H1 (cell line): ENCODE measurements at regions not wholly inside any gene's neighbourhood (a gene's known extent, or its start where the extent isn't known, plus 50 kb on each side); places are given as distances from the start of the nearest gene placed in this dataset.

Source experiments
- CTCF ChIA-PET: fragments of 300-600 bp; sonication (Branson Sonifier 250); formaldehyde crosslinking; loops from one replicate; lab custom pipeline; 2021; ENCODE audit not compliant: partially characterized antibody; lab: Charles Lee
- POLR2A ChIA-PET: fragments of 300-600 bp; sonication (Branson Sonifier 250); formaldehyde crosslinking; loops from one replicate; lab custom pipeline; 2021; ENCODE audit warnings: inconsistent platforms; ENCODE audit not compliant: partially characterized antibody; lab: Charles Lee
- DNase-seq, 2 experiments: peaks; one replicate each; pipeline versions ENCODE4 v3.0.0 to v3.0.0-alpha.2; 2010 to 2022; ENCODE audit warnings: low spot score in 2 of 2, low read depth in 1 of 2, mixed read lengths in 1 of 2
- FAIRE-seq: peaks from 2 replicates; lab custom pipeline; 2011; peaks lifted over from hg19 to GRCh38; lab: Jason Lieb, UNC
- H2AFZ ChIP-seq: 2 replicates; pipeline ENCODE4 v1.8.1; 2012; ENCODE audit warnings: low read length, inconsistent platforms
- H2AK5ac ChIP-seq: 2 replicates; pipeline ENCODE4 v1.6.1; 2013; ENCODE audit warnings: low read depth, low read length
- H2BK120ac ChIP-seq: replicated peaks from 2 replicates; pipeline ENCODE3; 2013; ENCODE audit warnings: low read depth, low read length, inconsistent platforms
- H2BK12ac ChIP-seq: 2 replicates; pipeline ENCODE4 v1.6.1; 2013; ENCODE audit warnings: low read depth, low read length
- H2BK15ac ChIP-seq: 2 replicates; pipeline ENCODE4 v1.6.1; 2013; ENCODE audit warnings: low read length
- H2BK20ac ChIP-seq: 2 replicates; pipeline ENCODE4 v1.6.1; 2013; ENCODE audit warnings: low read length
- H2BK5ac ChIP-seq: 2 replicates; pipeline ENCODE4 v1.6.1; 2013; ENCODE audit warnings: low read depth, low read length
- H3K14ac ChIP-seq: 2 replicates; pipeline ENCODE4 v1.6.1; 2013; ENCODE audit warnings: inconsistent platforms; ENCODE audit not compliant: insufficient read length
- H3K18ac ChIP-seq: 2 replicates; pipeline ENCODE4 v1.6.1; 2013; ENCODE audit warnings: low read length; ENCODE audit errors: extremely low read depth
- H3K23ac ChIP-seq: 2 replicates; pipeline ENCODE4 v1.6.1; 2013; ENCODE audit warnings: inconsistent platforms; ENCODE audit not compliant: insufficient read length
- H3K23me2 ChIP-seq: 2 replicates; pipeline ENCODE4 v1.6.1; 2013; ENCODE audit warnings: low read depth, low read length
- H3K27ac ChIP-seq: 2 replicates; pipeline ENCODE4 v1.6.1; 2011; ENCODE audit warnings: low read depth, low read length, inconsistent platforms
- H3K27me3 ChIP-seq, 4 experiments: replicated peaks in 1 of 4; 1 replicate in 1 of 4; 2 replicates in 3 of 4; pipeline versions ENCODE4 v1.6.1 to v1.8.1; 2011 to 2013; ENCODE audit warnings: low read length in 3 of 4, mild to moderate bottlenecking in 3 of 4, inconsistent platforms in 2 of 4, mixed read lengths in 2 of 4, moderate library complexity in 1 of 4; ENCODE audit not compliant: control insufficient read depth in 3 of 4, insufficient read depth in 3 of 4; ENCODE audit errors: extremely low read depth in 1 of 4
- H3K36me3 ChIP-seq, 4 experiments: 2 replicates each; pipeline versions ENCODE4 v1.6.1 to v1.8.1; 2011 to 2013; ENCODE audit warnings: mild to moderate bottlenecking in 4 of 4, low read length in 3 of 4, moderate library complexity in 2 of 4, control low read depth in 1 of 4, inconsistent platforms in 1 of 4; ENCODE audit not compliant: insufficient read depth in 4 of 4, control insufficient read depth in 2 of 4
- H3K4ac ChIP-seq: replicated peaks from 2 replicates; pipeline ENCODE3; 2013; ENCODE audit warnings: low read length, low read depth, mixed read lengths, inconsistent platforms; ENCODE audit not compliant: insufficient read length
- H3K4me1 ChIP-seq, 4 experiments: replicated peaks in 1 of 4; 1 replicate in 1 of 4; 2 replicates in 3 of 4; pipeline versions ENCODE4 v1.6.1 to v1.8.1; 2011 to 2013; ENCODE audit warnings: low read length in 3 of 4, inconsistent platforms in 2 of 4, mixed read lengths in 1 of 4; ENCODE audit not compliant: insufficient read depth in 4 of 4, control insufficient read depth in 3 of 4
- H3K4me2 ChIP-seq, 2 experiments: 2 replicates each; pipeline versions ENCODE4 v1.6.1 to v1.8.1; 2011 to 2013; ENCODE audit warnings: low read depth in 2 of 2, low read length in 2 of 2, control low read depth in 1 of 2, inconsistent platforms in 1 of 2, mild to moderate bottlenecking in 1 of 2; ENCODE audit not compliant: insufficient read depth in 1 of 2
- H3K4me3 ChIP-seq, 4 experiments: fragments of 200-600, 300-600 bp in 1 of 4; sonication (generic), shearing (Covaris generic), sonication (Bioruptor Twin) in 1 of 4; 2 replicates each; pipeline versions ENCODE4 v1.5.1 to v1.8.1; 2011 to 2016; ENCODE audit warnings: low read length in 4 of 4, low read depth in 3 of 4, control low read depth in 2 of 4, inconsistent platforms in 2 of 4, mild to moderate bottlenecking in 2 of 4, mixed read lengths in 1 of 4, moderate library complexity in 1 of 4; ENCODE audit not compliant: insufficient read depth in 2 of 4; ENCODE audit errors: extremely low read depth in 1 of 4
- H3K56ac ChIP-seq: replicated peaks from 2 replicates; pipeline ENCODE3; 2013; ENCODE audit warnings: low read depth, mild to moderate bottlenecking, mixed read lengths, low read length, inconsistent platforms; ENCODE audit not compliant: insufficient read length
- H3K79me1 ChIP-seq: 2 replicates; pipeline ENCODE4 v1.6.1; 2013; ENCODE audit warnings: low read depth, low read length, control low read depth
- H3K79me2 ChIP-seq, 2 experiments: 2 replicates each; pipeline versions ENCODE4 v1.6.1 to v1.8.1; 2012 to 2013; ENCODE audit warnings: low read length in 2 of 2, mild to moderate bottlenecking in 2 of 2, inconsistent platforms in 1 of 2; ENCODE audit not compliant: insufficient read depth in 2 of 2, control insufficient read depth in 1 of 2
- H3K9ac ChIP-seq, 4 experiments: replicated peaks in 1 of 4; 1 replicate in 1 of 4; 2 replicates in 3 of 4; pipeline versions ENCODE4 v1.6.1 to v1.8.1; 2011 to 2013; ENCODE audit warnings: low read depth in 3 of 4, low read length in 3 of 4, control low read depth in 2 of 4, mild to moderate bottlenecking in 2 of 4, moderate library complexity in 2 of 4, inconsistent platforms in 1 of 4; ENCODE audit errors: extremely low read depth in 1 of 4
- H3K9me3 ChIP-seq, 2 experiments: 2 replicates each; pipeline versions ENCODE4 v1.6.1 to v1.8.1; 2012 to 2013; ENCODE audit warnings: mild to moderate bottlenecking in 2 of 2, moderate library complexity in 2 of 2, control low read depth in 1 of 2, inconsistent platforms in 1 of 2, low read depth in 1 of 2, low read length in 1 of 2, mixed read lengths in 1 of 2; ENCODE audit not compliant: insufficient read depth in 2 of 2
- H4K20me1 ChIP-seq, 2 experiments: replicated peaks in 1 of 2; 2 replicates each; pipeline versions ENCODE3 to v1.8.1; 2011 to 2013; ENCODE audit warnings: inconsistent platforms in 2 of 2, low read length in 2 of 2, mild to moderate bottlenecking in 1 of 2; ENCODE audit not compliant: insufficient read depth in 2 of 2, control insufficient read depth in 1 of 2
- H4K5ac ChIP-seq: 2 replicates; pipeline ENCODE4 v1.6.1; 2013; ENCODE audit warnings: low read length, low read depth, mixed read lengths, inconsistent platforms; ENCODE audit not compliant: insufficient read length
- H4K8ac ChIP-seq: 2 replicates; pipeline ENCODE4 v1.8.0; 2013; ENCODE audit warnings: mild to moderate bottlenecking, moderate library complexity, low read length, inconsistent platforms; ENCODE audit not compliant: insufficient read depth; ENCODE audit errors: extremely low read depth
- H4K91ac ChIP-seq: replicated peaks from 2 replicates; pipeline ENCODE3; 2013; ENCODE audit warnings: low read length, mixed read lengths, inconsistent platforms; ENCODE audit not compliant: insufficient read length
- ASH2L ChIP-seq: fragments of 200-600, 300-600 bp; sonication (generic); IDR thresholded peaks from one replicate; pipeline ENCODE4 v1.7.1; 2017; ENCODE audit warnings: low read length
- MAFK ChIP-seq: IDR thresholded peaks from 2 replicates; pipeline ENCODE4 v1.6.1; 2012; ENCODE audit warnings: low read depth, mild to moderate bottlenecking, improper control_type of control experiment, low read length
- YY1 ChIP-seq: IDR thresholded peaks from 2 replicates; pipeline ENCODE4 v1.6.1; 2011; ENCODE audit warnings: low read depth, mild to moderate bottlenecking, low read length
- WGBS, 2 experiments: shearing (Covaris generic) in 1 of 2; methylation state at CpG; one replicate each; pipeline versions ENCODE4 v1.1.6 to v1.1.7; 2013 to 2015; ENCODE audit warnings: low lambda C conversion rate in 2 of 2, mixed read lengths in 2 of 2, inconsistent platforms in 1 of 2, low coverage in 1 of 2, missing lambda C conversion rate in 1 of 2; ENCODE audit not compliant: insufficient replicate concordance in 2 of 2, insufficient coverage in 1 of 2, insufficient read length in 1 of 2; ENCODE audit errors: extremely low coverage in 1 of 2, missing lambda C conversion rate in 1 of 2; 5-methylcytosine and 5-hydroxymethylcytosine counted together

DNA sequence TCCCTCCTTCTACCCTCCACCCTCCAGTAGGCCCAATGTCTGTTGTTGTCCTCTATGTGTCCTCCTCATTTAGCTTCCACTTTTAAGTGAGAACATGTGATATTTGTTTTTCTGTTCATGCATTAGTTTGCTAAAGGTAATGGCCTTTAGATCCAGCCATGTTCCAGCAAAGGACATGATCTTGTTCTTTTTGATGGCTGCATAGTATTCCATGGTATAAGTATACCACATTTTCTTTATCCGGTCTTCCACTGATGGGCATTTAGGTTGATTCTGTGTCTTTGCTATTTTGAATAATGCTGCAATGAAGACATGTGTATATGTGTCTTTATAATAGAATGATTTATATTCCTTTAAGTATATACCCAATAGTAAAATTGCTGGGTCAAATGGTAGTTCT, 232.5 kb upstream of the PRR16 start:
- Histone ChIP-seq H3K79me1 (no peaks in the 10 kb centered on the region), H3K23ac (no peak overlapping the region), H4K8ac (no peak overlapping the region), H2BK12ac (no peak overlapping the region), H2BK120ac (no peak overlapping the region), H4K20me1 (no peaks in the 10 kb centered on the region), H4K5ac (no peak overlapping the region), H3K18ac (no peak overlapping the region), H3K4me2 (no peak overlapping the region), H4K91ac (no peak overlapping the region), H3K4me1 (no peaks in the 10 kb centered on the region), H3K27me3 (no peaks in the 10 kb centered on the region), H3K36me3 (no peaks in the 10 kb centered on the region), H3K4ac (no peak overlapping the region), H3K23me2 (no peaks in the 10 kb centered on the region), H3K4me3 (no peak overlapping the region), H2BK20ac (no peak overlapping the region), H2AK5ac (no peak overlapping the region), H3K9me3 (no peaks in the 10 kb centered on the region), H3K9ac (no peak overlapping the region), H2AFZ (no peak overlapping the region), H3K56ac (no peak overlapping the region), H2BK15ac (no peak overlapping the region), H3K27ac (no peak overlapping the region), H3K14ac (no peak overlapping the region), H2BK5ac (no peak overlapping the region), H3K79me2 (no peaks in the 10 kb centered on the region)
- WGBS, 2 experiments: 86% methylated on average over 1 of the region's 1 CpG; no CpG with 5 or more reads in 1 of the 2 experiments
- POLR2A ChIA-PET: no interaction called here
- FAIRE-seq (no peak), DNase-seq (no peak)
- TF ChIP-seq ASH2L (no peak), MAFK (no peak), YY1 (no peak)
- CTCF ChIA-PET: no interaction called here
